LNCaP clone FGC (cell line): ENCODE measurements at regions not wholly inside any gene's neighbourhood (a gene's known extent, or its start where the extent isn't known, plus 50 kb on each side); places are given as distances from the start of the nearest gene placed in this dataset.

Source experiments
- DNase-seq: peaks from one replicate; pipeline ENCODE4 v3.0.0-alpha.2; 2011; ENCODE audit warnings: low read depth
- H3K4me3 ChIP-seq: 2 replicates; pipeline ENCODE4 v1.5.1; 2011; ENCODE audit warnings: mild to moderate bottlenecking, low read depth, low read length, control low read depth
- TF ChIP-seq, protein P1 (sequence below): IDR thresholded peaks from 2 replicates; pipeline ENCODE4 v1.5.1; 2012; ENCODE audit warnings: mild to moderate bottlenecking; ENCODE audit not compliant: control insufficient read depth, insufficient read depth; ENCODE audit errors: extremely low read depth

GRCh38 chr5:82599030-82599429, 320.9 kb upstream of the RPS23 start:
- DNase-seq, result no peak
- H3K4me3 ChIP-seq, result no peak overlapping the region
- TF ChIP-seq, protein P1, sequence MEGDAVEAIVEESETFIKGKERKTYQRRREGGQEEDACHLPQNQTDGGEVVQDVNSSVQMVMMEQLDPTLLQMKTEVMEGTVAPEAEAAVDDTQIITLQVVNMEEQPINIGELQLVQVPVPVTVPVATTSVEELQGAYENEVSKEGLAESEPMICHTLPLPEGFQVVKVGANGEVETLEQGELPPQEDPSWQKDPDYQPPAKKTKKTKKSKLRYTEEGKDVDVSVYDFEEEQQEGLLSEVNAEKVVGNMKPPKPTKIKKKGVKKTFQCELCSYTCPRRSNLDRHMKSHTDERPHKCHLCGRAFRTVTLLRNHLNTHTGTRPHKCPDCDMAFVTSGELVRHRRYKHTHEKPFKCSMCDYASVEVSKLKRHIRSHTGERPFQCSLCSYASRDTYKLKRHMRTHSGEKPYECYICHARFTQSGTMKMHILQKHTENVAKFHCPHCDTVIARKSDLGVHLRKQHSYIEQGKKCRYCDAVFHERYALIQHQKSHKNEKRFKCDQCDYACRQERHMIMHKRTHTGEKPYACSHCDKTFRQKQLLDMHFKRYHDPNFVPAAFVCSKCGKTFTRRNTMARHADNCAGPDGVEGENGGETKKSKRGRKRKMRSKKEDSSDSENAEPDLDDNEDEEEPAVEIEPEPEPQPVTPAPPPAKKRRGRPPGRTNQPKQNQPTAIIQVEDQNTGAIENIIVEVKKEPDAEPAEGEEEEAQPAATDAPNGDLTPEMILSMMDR, result no peak

GRCh38 chr5:82597437-82597836, 319.3 kb upstream of the RPS23 start:
- DNase-seq, result no peak
- TF ChIP-seq, protein P1, result no peak

DNA sequence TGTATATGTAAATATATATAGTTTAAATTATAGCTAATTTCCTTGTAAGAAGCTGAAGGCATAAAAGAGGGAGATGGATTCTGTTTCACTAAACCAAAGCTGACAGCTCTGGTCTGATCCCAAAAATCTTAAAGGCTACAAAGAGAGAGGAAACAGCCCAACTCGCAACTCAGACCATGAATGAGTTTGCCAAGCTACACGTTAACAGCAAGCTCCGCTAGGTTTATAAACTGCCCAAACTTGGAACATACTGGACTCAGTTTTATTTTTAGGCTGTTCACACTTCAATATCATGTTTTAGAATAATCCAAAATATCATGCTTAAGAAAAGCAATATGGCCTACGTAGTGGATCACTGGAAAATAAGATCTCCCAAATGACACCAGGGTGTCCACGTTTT, 318.3 kb upstream of the RPS23 start:
- no peak for DNase-seq
- TF ChIP-seq, protein P1, result no peak
- H3K4me3 ChIP-seq, result no peak overlapping the region

More at GRCh38 chr5:82597437-82597836, 319.3 kb upstream of the RPS23 start:
- no peak overlapping the region for H3K4me3 ChIP-seq

DNA sequence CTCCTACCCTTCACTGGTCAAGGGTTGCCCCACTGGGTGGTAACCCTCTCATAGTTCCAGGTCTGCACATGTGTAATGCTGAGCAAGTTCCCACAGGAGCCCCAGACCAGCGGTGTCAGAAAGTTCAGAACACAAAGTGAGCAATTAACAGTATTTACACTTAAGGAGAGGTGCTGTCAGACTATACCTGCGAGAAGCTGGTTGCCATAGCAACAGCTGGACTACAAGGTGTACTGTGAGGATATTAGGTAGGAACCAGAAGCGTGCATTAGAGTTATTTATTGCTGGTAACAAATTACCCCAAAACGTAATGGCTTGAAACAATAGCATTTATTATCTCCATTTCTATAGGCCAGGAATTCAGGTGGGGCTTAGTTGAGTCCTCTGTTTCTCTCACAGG, 317.0 kb upstream of the RPS23 start:
- no peak for DNase-seq
- TF ChIP-seq, protein P1, result no peak
- H3K4me3 ChIP-seq, result no peak overlapping the region

GRCh38 chr5:82594097-82594496, 315.9 kb upstream of the RPS23 start:
- TF ChIP-seq, protein P1, result no peak
- DNase-seq, result no peak
- no peak overlapping the region for H3K4me3 ChIP-seq

DNA sequence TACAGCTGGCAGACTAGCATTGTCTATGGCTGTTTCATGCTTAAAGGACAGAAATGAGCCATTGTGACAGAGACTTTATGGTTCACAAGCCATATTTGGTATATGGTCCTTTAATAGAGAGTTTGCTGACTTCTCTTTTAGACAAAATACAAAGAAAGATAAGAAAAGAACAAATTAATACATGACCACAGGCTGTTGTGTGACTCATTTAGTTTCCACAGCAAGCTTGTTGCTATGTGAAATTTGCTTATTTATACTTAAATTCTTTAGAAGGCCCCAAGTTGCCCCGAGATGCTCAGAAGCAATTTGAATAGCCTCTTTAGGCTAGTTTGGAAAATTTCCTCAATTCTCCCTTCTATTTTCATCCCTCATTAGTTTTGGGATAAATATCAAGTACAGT, 315.3 kb upstream of the RPS23 start:
- no peak overlapping the region for H3K4me3 ChIP-seq
- TF ChIP-seq, protein P1, result no peak
- no peak for DNase-seq

GRCh38 chr5:82591021-82591515, 312.9 kb upstream of the RPS23 start:
- H3K4me3 ChIP-seq, result no peak overlapping the region
- TF ChIP-seq, protein P1, result no peak
- DNase-seq, result no peak
